ENCODE measurements at regions not wholly inside any gene's neighbourhood (a gene's known extent, or its start where the extent isn't known, plus 50 kb on each side); places are given as distances from the start of the nearest gene placed in this dataset.

GRCh38 chr3:67127254-67127653 lies 129.1 kb downstream of the KBTBD8 start:
- TF ChIP-seq CTCF (IDR thresholded peaks at IDR 0.05; ENCODE audit: control extremely low read depth in 1 of 3, insufficient read depth in 1 of 3, low read depth in 1 of 3, low read length in 3 of 3) (no peak), GABPA (IDR thresholded peaks at IDR 0.05; ENCODE audit: borderline replicate concordance, insufficient read depth, low read length) (no peak), JUND (IDR thresholded peaks at IDR 0.05; ENCODE audit: low read length) (no peak), TAF1 (IDR thresholded peaks at IDR 0.05; ENCODE audit: low read depth, low read length) (no peak), SUZ12 (IDR thresholded peaks at IDR 0.05; ENCODE audit: low read length) (no peak)

Measured in H1 (cell line).